Neural cell (in vitro differentiated cells): ENCODE measurements at regions not wholly inside any gene's neighbourhood (a gene's known extent, or its start where the extent isn't known, plus 50 kb on each side); places are given as distances from the start of the nearest gene placed in this dataset.
A peak's percentile ranks its signal among the peaks of the same experiment; 100 is the strongest.

Source experiments
- H2AFZ ChIP-seq: fragments of 200-600, 300-800 bp; sonication (generic), shearing (Covaris generic); 2 replicates; pipeline ENCODE4 v1.6.0; 2014; ENCODE audit warnings: low read depth, mild to moderate bottlenecking, antibody characterized with exemption, low read length, moderate library complexity
- H3F3A ChIP-seq: fragments of 200-600 bp; shearing (Covaris generic); 2 replicates; pipeline ENCODE4 v1.6.1; 2016; ENCODE audit warnings: mild to moderate bottlenecking, moderate library complexity, mixed read lengths, antibody characterized with exemption, low read length; ENCODE audit not compliant: insufficient read depth, poor library complexity, severe bottlenecking
- H3K27ac ChIP-seq: fragments of 200-600, 300-800 bp; sonication (generic), shearing (Covaris generic); 2 replicates; pipeline ENCODE4 v1.5.1; 2014; ENCODE audit warnings: mild to moderate bottlenecking, low read length, moderate library complexity
- H3K27me3 ChIP-seq: fragments of 300-800, 200-600 bp; sonication (generic), shearing (Covaris generic); 2 replicates; pipeline ENCODE4 v1.6.0; 2014; ENCODE audit warnings: mild to moderate bottlenecking, low read depth, low read length, moderate library complexity; ENCODE audit not compliant: insufficient read depth
- H3K36me3 ChIP-seq: fragments of 300-800, 200-600 bp; sonication (generic), shearing (Covaris generic); 2 replicates; pipeline ENCODE4 v1.5.1; 2014; ENCODE audit warnings: mild to moderate bottlenecking, antibody characterized with exemption, low read length, moderate library complexity; ENCODE audit not compliant: insufficient read depth
- H3K4me2 ChIP-seq: fragments of 300-800, 200-600 bp; sonication (generic), shearing (Covaris generic); 2 replicates; pipeline ENCODE4 v1.6.0; 2014; ENCODE audit warnings: mild to moderate bottlenecking, low read length
- H3K4me3 ChIP-seq: fragments of 300-800, 200-600 bp; sonication (generic), shearing (Covaris generic); 2 replicates; pipeline ENCODE4 v1.5.1; 2014; ENCODE audit warnings: mild to moderate bottlenecking, low read length, moderate library complexity
- H3K79me2 ChIP-seq: fragments of 200-600 bp; shearing (Covaris generic); replicated peaks from 2 replicates; pipeline ENCODE4 v1.6.0; 2014; ENCODE audit warnings: mild to moderate bottlenecking, low read length, moderate library complexity; ENCODE audit not compliant: insufficient read depth
- H3K9ac ChIP-seq: fragments of 300-800, 200-600 bp; sonication (generic), shearing (Covaris generic); 2 replicates; pipeline ENCODE4 v1.6.1; 2016; ENCODE audit warnings: mild to moderate bottlenecking, low read length, mixed read lengths
- H3K9me2 ChIP-seq: fragments of 200-600 bp; shearing (Covaris generic); 2 replicates; pipeline ENCODE4 v1.6.1; 2016; ENCODE audit warnings: mild to moderate bottlenecking, low read length, mixed read lengths; ENCODE audit not compliant: insufficient read depth
- H3K9me3 ChIP-seq: fragments of 200-600, 300-800 bp; sonication (generic), shearing (Covaris generic); 2 replicates; pipeline ENCODE4 v1.6.1; 2016; ENCODE audit warnings: mild to moderate bottlenecking, mixed run types, low read length, moderate library complexity, mixed read lengths
- H4K20me1 ChIP-seq: fragments of 200-600 bp; shearing (Covaris generic); 2 replicates; pipeline ENCODE4 v1.6.1; 2016; ENCODE audit warnings: mild to moderate bottlenecking, mixed run types; ENCODE audit not compliant: insufficient read depth
- CTCF ChIP-seq: fragments of 450-650 bp; IDR thresholded peaks from 2 replicates; pipeline ENCODE4 v1.5.1; 2014; ENCODE audit warnings: antibody characterized with exemption, mild to moderate bottlenecking, moderate library complexity; ENCODE audit not compliant: poor library complexity, severe bottlenecking
- EP300 ChIP-seq: fragments of 450-650 bp; conservative IDR thresholded peaks from 2 replicates; pipeline ENCODE4 v1.6.1; 2014; ENCODE audit warnings: antibody characterized with exemption, mild to moderate bottlenecking, moderate library complexity; ENCODE audit not compliant: poor library complexity, severe bottlenecking
- EZH2 ChIP-seq: fragments of 200-600, 300-800 bp; shearing (Covaris generic), sonication (generic); IDR thresholded peaks from 2 replicates; pipeline ENCODE4 v1.6.1; 2014; ENCODE audit warnings: antibody characterized with exemption, low read length, borderline replicate concordance, mild to moderate bottlenecking; ENCODE audit not compliant: insufficient read depth, poor library complexity, severe bottlenecking
- MXI1 ChIP-seq: fragments of 450-650 bp; conservative IDR thresholded peaks from 2 replicates; pipeline ENCODE4 v1.6.1; 2014; ENCODE audit warnings: antibody characterized with exemption, mild to moderate bottlenecking; ENCODE audit not compliant: poor library complexity, severe bottlenecking
- POLR2AphosphoS5 ChIP-seq: IDR thresholded peaks from 2 replicates; pipeline ENCODE4 v1.6.1; 2012
- RAD21 ChIP-seq: fragments of 450-650 bp; conservative IDR thresholded peaks from 2 replicates; pipeline ENCODE4 v1.6.1; 2014; ENCODE audit warnings: antibody characterized with exemption, mild to moderate bottlenecking, moderate library complexity
- REST ChIP-seq: IDR thresholded peaks from 2 replicates; pipeline ENCODE4 v1.6.1; 2012; ENCODE audit warnings: borderline replicate concordance
- SMC3 ChIP-seq: fragments of 450-650 bp; conservative IDR thresholded peaks from 2 replicates; pipeline ENCODE4 v1.6.1; 2014; ENCODE audit warnings: antibody characterized with exemption, mild to moderate bottlenecking, moderate library complexity; ENCODE audit not compliant: poor library complexity
- TAF1 ChIP-seq: IDR thresholded peaks from 2 replicates; pipeline ENCODE4 v1.6.1; 2012; ENCODE audit warnings: low read depth

- Histone ChIP-seq H3K27ac (peak overlapping the region; percentile 33), H3K4me3 (no peak overlapping the region), H3K9ac (no peak overlapping the region), H4K20me1 (no peaks in the 10 kb centered on the region), H3K4me2 (no peak overlapping the region), H3K27me3 (no peaks in the 10 kb centered on the region), H3K36me3 (no peaks in the 10 kb centered on the region), H3K79me2 (no peaks in the 10 kb centered on the region), H3K9me3 (peaks cover 4% of the 10 kb centered on the region), H3F3A (no peaks in the 10 kb centered on the region), H2AFZ (no peak overlapping the region), H3K9me2 (no peaks in the 10 kb centered on the region)
- TF ChIP-seq SMC3 (no peak), CTCF (no peak), REST (no peak), POLR2AphosphoS5 (no peak), MXI1 (no peak), EP300 (no peak), EZH2 (no peak), TAF1 (no peak), RAD21 (no peak)
Measured at GRCh38 chr2:217299590-217299989, 439.7 kb upstream of the TNP1 start.

- H3F3A ChIP-seq, result no peaks in the 10 kb centered on the region
- peaks cover 4% of the 10 kb centered on the region for H3K9me3 ChIP-seq
- H3K9ac ChIP-seq, result no peak overlapping the region
- H3K9me2 ChIP-seq, result no peaks in the 10 kb centered on the region
- H3K4me2 ChIP-seq, result no peak overlapping the region
- no peaks in the 10 kb centered on the region for H4K20me1 ChIP-seq
- H3K79me2 ChIP-seq, result no peaks in the 10 kb centered on the region
- TF ChIP-seq REST, result no peak
- TF ChIP-seq TAF1, result no peak
- TF ChIP-seq SMC3, result no peak
- no peak for TF ChIP-seq RAD21
- TF ChIP-seq POLR2AphosphoS5, result no peak
- no peak for TF ChIP-seq MXI1
- TF ChIP-seq EP300, result no peak
- no peak overlapping the region for H3K4me3 ChIP-seq
- no peaks in the 10 kb centered on the region for H3K36me3 ChIP-seq
- no peaks in the 10 kb centered on the region for H3K27me3 ChIP-seq
- no peak overlapping the region for H3K27ac ChIP-seq
- no peak overlapping the region for H2AFZ ChIP-seq
Measured at GRCh38 chr2:217297096-217297495, 437.2 kb upstream of the TNP1 start.
